ENCODE measurements at regions not wholly inside any gene's neighbourhood (a gene's known extent, or its start where the extent isn't known, plus 50 kb on each side); places are given as distances from the start of the nearest gene placed in this dataset.
"Not testable (repeated sequence)": the region's sequence is repeated elsewhere in the genome, so short reads cannot be mapped to it uniquely, and the experiment has no call there.

- not testable (repeated sequence) for DNase-seq
These were observed 197.4 kb downstream of the BANP start for GRCh38 chr16:88148682-88149081.

- peak; percentile 92 for DNase-seq
These were observed 197.9 kb downstream of the BANP start for GRCh38 chr16:88149158-88149603.

- not testable (repeated sequence) for DNase-seq
These were observed 198.4 kb downstream of the BANP start for GRCh38 chr16:88149663-88150062.

DNA sequence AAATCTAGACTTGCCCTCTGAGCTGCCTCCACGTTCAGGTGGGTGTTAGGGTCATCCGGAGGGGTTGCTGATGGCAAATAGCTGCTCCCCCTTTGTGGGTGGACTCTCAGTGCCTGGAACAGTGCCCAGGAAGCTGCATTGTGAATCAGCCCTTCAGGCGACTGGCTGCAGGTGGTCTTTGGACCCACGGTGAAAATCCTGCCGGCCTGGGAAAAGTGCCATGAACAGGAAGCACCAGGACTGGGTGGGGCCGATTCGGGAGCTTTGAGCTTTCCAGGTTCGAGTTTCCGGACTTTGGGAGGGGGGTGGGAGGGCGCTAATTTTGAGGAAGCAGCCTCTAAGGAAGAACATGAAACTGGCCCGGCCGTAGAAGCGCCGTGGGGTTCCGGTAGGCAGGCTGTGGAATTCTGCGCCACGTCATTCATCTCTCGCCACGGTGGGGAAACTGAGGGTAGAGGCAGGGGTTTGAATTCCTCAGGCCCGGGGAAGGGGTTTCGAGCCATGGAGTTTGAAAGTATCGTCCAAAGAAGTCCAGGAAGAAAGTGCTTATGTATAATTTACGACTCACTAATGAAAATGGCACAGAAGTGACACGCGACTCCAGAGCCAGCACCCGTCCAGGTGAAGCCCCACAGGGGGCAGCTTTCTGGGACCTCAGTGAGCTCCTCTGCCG, 199.4 kb downstream of the BANP start:
- not testable (repeated sequence) for DNase-seq

GRCh38 chr16:88151129-88151499, 199.9 kb downstream of the BANP start:
- DNase-seq = not testable (repeated sequence)

DNA sequence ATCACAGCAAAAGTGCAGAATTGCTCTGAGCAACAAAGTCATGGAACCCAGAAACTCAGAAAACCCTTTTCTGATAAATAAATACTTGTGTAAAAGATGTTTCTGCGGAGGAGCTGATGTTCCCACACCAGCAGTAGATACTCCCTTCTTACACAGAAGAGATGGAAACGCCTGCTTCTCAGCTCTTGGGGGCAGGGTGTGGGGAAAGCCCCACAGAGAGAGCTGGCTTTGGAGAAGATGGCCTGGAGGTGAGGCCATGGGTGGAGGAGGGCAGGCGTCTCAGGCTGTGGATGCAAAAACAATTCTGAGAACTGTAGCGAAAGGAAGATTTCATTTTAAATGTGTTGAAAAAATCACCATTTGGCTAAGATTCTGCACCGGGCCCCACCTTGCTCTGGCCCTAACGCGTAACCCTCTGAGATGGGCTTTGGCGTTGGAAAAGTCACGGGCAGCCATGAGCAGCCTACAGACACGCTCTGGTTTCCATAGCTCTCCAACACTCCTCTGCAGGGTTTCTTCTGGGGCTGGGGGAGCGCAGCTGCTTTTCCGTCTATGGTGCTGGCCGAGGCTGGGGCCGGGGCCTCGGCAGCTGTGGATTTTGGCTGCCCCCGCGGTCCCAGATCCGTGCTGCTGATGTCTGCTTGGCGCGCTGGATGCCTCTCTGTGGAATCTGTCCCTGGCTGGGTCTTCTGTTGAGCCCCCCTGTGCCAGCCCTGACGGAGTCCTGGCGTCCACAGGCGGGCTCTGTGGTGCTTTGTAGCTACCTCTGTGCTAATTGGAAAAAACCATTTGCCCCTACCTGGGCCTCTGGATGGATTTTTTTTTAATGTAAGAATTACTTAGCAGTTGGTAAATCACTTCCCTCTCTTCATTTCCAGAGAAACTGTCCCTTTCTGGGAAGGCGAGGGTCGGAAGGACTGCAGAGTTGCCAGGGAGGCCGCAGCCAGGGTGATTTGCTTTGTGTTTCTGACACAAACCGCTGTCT, 200.9 kb downstream of the BANP start:
- DNase-seq = not testable (repeated sequence)

DNA sequence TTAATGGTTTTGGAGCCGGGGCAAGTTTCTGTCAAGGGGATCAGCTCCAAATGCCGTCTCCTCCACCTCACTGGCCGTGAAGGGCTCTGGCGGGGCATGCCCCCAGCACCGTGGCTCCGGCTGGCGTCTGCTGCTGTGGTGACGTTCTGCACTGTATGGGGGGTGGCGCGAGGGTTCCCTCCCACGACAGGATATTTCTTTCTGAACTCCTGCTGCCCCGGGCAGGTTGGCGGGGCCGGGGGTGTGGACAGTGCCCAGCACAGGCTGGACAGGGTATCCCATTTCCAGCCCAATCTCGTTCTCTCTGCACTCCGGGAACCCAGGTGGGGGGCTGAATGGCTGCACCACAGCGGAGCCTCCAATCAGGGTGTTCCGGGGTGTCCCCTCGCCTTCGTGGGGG, 201.6 kb downstream of the BANP start:
- DNase-seq = not testable (repeated sequence)

DNA sequence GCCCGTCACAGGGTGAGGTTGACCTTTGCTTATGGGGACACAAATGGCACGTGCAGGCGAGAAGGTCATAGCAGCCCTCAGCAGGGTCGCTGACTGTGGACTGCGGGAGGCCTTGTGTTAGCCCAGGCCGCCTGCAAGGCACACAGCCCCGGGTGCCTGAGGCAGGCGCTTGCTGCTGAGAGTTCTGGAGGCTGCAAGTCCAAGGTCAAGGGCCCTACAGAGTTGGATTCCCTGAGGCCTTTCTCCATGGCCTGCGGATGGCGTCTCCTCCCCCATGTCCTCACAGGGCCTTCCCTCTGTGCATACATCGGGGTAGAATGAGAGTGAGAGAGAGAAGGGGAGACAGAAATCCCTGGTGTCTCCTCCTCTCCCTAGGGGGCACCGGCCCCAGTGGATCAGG, 202.3 kb downstream of the BANP start:
- DNase-seq = not testable (repeated sequence)

GRCh38 chr16:88154886-88155285, 203.7 kb downstream of the BANP start:
- not testable (repeated sequence) for DNase-seq

DNA sequence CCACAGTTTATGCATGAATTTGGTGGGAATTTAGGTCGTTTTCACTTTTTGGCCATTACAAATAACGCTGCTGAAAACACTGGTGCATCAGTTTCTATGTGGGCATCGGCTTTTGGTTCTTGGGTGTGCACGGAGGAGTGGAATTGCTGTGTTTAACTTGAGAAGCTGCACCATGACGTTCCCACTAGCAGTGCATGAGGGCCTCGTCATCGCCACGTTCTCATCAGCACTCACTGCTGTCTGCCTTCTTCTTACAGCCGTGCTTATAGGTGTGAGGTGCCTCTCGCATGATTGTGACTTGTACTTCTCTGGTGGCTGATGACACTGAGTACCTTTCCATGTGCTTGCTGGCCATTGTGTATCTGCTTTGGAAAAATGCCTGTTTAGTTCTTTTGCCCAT, 204.4 kb downstream of the BANP start:
- not testable (repeated sequence) for DNase-seq

DNA sequence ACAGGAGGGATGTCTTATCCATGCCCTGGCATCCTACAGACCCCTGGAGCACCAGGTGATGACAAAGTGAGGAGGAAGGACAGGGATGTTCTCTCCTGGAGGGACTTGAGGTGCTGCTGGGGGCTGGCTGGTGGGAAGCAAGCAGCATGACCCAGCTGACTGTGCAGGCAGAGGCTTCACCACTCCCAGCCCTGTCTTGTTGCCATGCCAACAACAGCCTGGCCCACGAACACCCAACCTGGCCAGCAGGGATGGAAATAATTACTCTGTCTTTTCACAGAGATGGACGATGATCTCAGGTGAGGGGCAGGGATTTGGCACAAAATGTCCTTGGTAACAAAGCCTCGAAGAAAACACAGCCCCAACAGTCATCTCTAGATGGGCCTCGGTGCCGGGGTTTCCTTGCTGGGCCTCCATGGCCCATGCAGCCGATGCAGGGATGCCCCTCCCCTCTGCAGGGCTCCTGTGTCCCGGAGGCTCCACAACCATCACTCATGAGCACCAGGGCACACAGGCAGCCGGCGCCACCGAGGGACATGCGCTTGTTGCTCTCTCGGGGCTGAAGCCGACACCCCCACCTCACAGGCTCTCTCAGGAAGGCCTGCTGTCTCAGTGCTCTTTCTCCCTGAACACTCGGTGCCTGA, 205.5 kb downstream of the BANP start:
- not testable (repeated sequence) for DNase-seq

- not testable (repeated sequence) for DNase-seq
These were observed 206.5 kb downstream of the BANP start for GRCh38 chr16:88157686-88158085.

DNA sequence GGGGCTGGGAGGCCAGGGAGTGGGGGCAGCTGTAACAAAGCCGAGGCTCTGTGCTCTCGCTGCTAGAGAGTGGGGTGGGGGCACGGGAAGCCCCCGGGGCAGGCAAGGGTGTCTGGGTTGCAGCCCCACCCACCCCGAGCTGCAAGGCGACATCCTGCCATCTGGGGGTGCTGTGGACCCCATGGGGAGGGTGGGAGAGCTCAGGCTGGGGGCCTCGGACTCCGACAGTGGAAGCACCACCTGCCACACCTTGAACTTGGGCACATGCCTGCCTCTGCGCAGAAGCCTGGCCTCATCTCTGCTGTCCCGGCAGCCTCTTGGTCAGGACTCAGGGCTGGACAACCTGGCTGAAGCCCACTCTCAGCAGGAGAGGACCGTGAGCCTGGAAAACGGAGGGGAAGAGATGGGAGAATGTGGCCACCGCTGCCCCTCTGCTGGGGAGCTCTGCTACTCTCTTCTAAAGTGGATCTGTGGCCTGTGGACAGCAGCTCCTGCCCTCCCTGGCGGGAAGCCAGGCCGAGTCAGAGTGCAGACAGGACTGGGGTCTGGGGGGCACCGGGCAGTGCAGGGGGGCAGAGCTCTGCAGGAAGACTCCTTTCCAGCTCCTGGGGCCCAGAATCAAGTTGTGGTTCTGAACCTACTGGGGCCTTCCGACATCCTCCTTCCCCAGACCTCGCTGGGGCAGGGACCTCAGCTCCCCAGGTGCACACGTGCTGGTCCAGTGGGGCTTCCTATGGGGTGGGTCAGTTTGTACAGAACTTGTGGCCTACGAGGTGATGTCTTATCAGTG, 207.2 kb downstream of the BANP start:
- not testable (repeated sequence) for DNase-seq

DNA sequence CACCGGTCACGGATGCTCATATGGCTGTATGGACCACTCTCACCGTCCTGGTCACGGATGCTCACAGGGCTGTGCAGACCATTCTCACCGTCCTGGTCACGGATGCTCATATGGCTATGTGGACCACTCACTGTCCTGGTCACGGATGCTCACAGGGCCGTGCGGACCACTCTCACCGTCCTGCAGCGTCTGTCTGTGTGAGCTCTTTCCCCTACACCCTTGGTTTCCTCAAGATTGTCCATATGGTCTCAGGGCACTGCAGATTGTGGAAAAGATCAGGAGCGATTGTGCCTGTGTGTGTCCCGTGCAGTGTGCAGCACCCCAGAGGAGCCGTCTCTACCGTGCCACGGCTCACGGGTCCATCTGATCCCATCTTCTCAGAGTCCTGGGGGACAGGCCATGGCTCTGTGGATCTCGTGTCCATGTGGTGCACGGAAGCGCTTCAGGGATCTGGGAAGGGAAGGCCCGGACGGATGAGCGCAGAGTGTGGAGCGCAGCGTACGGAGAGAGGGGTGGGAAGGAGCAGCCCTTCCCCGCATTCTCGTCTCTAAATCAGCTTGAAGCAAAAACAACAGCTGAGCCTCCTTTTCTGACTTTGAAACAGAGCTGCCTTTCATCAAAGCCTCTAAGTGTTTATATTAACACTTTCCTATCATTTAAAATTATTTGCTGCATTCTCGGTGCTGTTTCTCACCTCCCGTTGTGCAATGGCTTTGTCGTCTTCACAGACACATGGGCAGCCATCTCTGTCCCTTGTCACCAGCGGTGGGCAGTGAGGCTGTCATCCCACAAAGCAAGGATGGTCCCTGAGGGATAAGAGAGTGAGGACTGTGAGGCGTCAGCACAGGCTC, 208.0 kb downstream of the BANP start:
- DNase-seq = not testable (repeated sequence)

DNA sequence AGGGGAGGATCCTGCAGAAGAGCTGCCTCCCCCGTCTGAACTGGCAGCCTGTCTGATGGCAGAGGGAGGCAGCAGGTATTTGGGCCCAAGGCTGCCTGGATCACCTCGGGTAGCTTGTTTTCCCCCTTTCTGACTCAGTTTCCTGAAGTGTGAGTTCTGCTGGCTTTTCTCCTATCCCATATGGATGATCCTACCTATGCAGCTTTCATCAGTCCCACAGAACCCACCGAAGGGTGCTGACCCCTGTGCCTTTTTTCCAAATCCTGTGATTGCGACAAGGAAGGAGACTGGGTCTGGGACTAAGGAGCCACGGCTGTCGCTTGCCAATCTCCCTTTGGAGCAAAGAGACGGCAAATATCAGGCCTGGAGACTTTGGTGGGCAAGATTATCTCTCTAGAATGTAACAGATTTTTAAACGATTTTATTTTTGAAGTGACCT, 208.7 kb downstream of the BANP start:
- DNase-seq = not testable (repeated sequence)

DNA sequence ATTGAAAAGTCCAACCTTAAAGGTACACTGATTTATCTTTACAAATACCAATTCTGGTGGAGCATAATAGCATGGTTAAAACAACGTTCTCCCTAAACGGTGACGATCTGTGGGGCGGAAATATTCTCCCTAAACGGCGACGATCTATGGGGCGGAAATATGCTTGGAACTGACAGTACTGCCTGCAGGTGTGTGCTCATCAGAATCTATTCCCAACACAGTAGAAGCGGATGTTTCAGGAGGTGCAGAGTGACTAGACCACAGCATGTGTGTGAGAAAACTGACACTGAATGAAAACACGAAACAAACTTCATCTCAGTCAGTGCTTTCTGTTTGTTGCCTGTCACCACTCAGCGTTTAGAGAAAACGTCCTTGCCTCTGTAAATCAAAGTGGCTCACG, 210.0 kb downstream of the BANP start:
- DNase-seq = not testable (repeated sequence)

DNA sequence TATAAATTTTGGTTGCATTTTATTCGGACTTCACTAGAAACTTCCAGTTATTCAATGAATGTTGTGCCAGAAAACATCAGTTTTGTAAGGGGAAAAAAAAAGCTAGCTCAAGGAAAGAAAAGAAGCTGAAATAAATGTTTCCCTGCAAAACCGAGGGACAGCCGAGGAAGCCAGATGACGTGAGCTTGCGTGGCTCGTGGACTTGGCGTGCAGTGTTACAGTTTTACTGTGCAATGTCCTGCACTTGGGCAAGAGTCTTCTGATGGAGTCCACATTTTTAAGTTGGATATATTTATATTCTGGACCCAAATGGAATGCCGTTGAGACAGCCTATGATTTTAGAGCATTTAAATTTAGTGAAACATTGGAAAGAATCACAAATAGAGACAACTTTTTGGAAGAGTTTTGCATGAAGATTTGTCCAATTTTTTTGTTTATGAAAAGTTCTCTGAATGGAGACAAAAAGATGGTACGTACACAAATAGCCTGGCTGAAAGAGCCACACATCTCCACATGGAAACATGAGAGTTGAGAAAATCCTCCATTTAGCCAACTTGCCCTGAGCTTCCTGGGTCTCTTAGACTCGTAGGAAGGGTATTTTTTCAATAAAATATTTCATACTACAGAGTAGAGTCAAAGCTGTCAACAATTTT, 210.5 kb downstream of the BANP start:
- not testable (repeated sequence) for DNase-seq

GRCh38 chr16:88162778-88163177, 211.5 kb downstream of the BANP start:
- not testable (repeated sequence) for DNase-seq

DNA sequence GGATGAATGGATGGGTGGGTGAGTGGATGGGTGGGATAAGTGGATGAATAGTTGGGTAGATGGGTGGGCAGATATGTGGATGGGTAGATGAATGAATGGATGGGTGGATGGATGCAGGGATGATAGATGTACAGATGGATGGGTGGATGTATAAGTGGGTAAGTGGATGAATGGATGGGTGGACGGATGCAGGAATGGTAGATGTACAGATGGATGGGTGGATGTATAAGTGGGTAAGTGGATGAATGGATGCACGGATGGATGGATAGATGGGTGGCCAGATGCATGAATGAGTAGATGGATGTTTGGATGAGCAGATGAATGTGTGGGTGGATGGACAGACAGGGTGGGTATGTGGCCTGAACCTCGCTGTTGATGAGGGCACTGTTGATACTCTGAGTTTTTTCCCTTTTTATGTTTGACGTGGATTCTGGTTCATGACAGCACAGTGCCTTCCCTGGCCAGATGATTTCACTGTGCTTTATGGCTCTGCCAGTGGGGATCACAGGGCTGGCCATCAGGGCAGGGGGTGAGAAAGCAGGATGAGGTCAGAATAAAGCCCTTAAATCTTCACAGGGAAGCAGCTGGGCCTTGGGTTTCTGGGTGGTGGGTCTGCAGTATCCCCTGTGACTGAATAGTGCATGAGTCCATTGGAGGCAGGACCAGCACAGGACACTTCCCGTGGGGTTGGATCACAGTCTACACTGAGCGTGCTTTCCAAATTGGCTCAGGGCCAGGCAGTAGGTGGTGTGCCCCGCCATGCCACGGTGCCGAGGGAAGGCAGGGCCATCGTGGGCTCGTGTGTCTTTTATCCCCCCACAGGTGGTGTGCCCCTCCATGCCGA, 213.2 kb downstream of the BANP start:
- not testable (repeated sequence) for DNase-seq

DNA sequence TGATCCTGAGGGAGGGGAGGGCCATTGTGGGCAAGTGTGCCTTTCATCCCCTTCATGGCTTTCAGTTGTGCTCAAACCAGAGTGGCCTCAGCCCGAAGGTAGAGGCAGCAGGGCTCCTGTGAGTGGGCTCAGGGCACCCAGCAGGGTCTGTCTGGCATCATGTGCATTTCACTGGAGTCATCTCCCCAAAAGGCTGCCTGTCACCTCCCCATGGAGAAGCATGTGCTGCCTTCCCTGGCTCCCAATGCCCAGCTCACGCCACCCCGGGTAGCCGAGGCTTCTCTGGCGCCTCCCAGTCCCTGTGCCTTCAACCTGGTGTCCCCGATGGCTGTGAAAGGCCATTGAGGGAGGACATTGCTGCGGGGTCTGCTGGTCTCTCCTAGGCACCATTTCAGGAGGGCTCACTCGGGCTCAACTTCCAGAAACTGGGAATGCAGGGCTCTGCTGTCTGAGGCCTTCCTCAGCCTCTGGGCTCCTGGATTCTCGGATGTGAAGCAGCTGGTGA, 213.9 kb downstream of the BANP start:
- DNase-seq = not testable (repeated sequence)

Data from OCI-M1 (cell line).